ENCODE measurements at regions not wholly inside any gene's neighbourhood (a gene's known extent, or its start where the extent isn't known, plus 50 kb on each side); places are given as distances from the start of the nearest gene placed in this dataset.
A peak's percentile ranks its signal among the peaks of the same experiment; 100 is the strongest.

DNA sequence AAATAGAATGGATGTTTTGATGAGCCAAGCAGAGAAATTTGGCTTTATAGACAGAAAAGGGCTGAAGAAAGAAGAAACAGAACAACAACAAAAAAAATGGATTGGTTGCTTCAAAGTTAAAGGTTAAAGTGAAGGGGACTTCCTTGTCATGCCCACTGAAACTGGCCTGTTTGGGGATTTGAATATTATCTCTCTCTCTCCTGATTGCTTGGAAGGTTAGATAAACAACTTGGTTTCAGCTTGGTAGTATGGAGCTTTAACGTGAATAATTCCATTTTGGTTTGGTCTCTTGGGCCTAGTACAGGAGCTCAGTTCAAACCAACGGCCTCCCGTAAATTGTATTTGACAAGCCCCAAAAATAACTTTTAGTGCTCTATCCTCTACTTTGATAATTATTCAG lies 70.8 kb upstream of the MBNL1 start:
- H3K36me3 ChIP-seq (ENCODE audit: control insufficient read depth, low read length): peaks cover 9% of the 10 kb centered on the region; the same call in 1 of the 2 replicates
- TF ChIP-seq, protein P1, sequence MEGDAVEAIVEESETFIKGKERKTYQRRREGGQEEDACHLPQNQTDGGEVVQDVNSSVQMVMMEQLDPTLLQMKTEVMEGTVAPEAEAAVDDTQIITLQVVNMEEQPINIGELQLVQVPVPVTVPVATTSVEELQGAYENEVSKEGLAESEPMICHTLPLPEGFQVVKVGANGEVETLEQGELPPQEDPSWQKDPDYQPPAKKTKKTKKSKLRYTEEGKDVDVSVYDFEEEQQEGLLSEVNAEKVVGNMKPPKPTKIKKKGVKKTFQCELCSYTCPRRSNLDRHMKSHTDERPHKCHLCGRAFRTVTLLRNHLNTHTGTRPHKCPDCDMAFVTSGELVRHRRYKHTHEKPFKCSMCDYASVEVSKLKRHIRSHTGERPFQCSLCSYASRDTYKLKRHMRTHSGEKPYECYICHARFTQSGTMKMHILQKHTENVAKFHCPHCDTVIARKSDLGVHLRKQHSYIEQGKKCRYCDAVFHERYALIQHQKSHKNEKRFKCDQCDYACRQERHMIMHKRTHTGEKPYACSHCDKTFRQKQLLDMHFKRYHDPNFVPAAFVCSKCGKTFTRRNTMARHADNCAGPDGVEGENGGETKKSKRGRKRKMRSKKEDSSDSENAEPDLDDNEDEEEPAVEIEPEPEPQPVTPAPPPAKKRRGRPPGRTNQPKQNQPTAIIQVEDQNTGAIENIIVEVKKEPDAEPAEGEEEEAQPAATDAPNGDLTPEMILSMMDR (IDR thresholded peaks at IDR 0.05; ENCODE audit: low read depth, low read length, poor library complexity, severe bottlenecking): no peak
- no peak for TF ChIP-seq EZH2phosphoT487 (IDR thresholded peaks at IDR 0.05; ENCODE audit: borderline replicate concordance, low read length)
- H3K79me2 ChIP-seq (ENCODE audit: control insufficient read depth, low read length): no peaks in the 10 kb centered on the region; the same call in 1 of the 2 replicates
- no peaks in the 10 kb centered on the region for H3K9me2 ChIP-seq (replicated peaks; ENCODE audit: control insufficient read depth, low read length)
- H3F3A ChIP-seq (ENCODE audit: control insufficient read depth, insufficient read depth): peaks cover 25% of the 10 kb centered on the region; the same call in 1 of the 2 replicates
- peaks cover 98% of the 10 kb centered on the region for H3K4me1 ChIP-seq (ENCODE audit: control insufficient read depth, low read length)
- H3K27ac ChIP-seq (ENCODE audit: low read depth, low read length): peak overlapping the region; percentile 86
- H3K4me2 ChIP-seq (ENCODE audit: low read length): peak overlapping the region; percentile 81
- no peaks in the 10 kb centered on the region for H3K9me3 ChIP-seq (ENCODE audit: control insufficient read depth, insufficient read depth, low read length)
- H3K27me3 ChIP-seq (ENCODE audit: control insufficient read depth, low read length): no peaks in the 10 kb centered on the region
- H4K20me1 ChIP-seq (ENCODE audit: control insufficient read depth, insufficient read depth, low read depth, low read length): no peaks in the 10 kb centered on the region
- H3K4me3 ChIP-seq (ENCODE audit: low read length): peak overlapping the region; percentile 58

DNA sequence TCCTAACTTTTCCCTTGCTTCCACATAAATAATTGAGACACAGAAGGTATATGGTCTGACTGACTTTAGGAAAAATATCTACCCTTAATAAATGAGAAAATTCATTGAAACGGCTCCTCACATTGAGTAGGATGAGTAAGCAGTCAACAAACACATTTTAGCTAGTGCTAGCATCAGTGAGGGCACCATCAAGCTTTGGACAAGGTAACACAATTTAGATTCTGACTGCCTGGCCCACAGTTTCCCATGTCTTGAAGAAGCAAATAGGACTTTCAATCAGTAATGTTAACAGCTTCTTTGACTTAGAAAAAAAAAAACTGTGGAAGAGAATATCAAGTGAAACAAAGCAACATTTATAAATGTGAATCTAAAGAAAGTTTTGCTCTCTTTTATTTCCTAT lies 70.1 kb upstream of the MBNL1 start:
- peaks cover 98% of the 10 kb centered on the region for H3K4me1 ChIP-seq (ENCODE audit: control insufficient read depth, low read length)
- H4K20me1 ChIP-seq (ENCODE audit: control insufficient read depth, insufficient read depth, low read depth, low read length): no peaks in the 10 kb centered on the region
- no peak for TF ChIP-seq EZH2phosphoT487 (IDR thresholded peaks at IDR 0.05; ENCODE audit: borderline replicate concordance, low read length)
- TF ChIP-seq, protein P1 (IDR thresholded peaks at IDR 0.05; ENCODE audit: low read depth, low read length, poor library complexity, severe bottlenecking): no peak
- peak overlapping the region; percentile 81 for H3K4me2 ChIP-seq (ENCODE audit: low read length)
- H3K9me2 ChIP-seq (replicated peaks; ENCODE audit: control insufficient read depth, low read length): no peaks in the 10 kb centered on the region
- peaks cover 23% of the 10 kb centered on the region; the same call in 1 of the 2 replicates for H3F3A ChIP-seq (ENCODE audit: control insufficient read depth, insufficient read depth)
- H3K36me3 ChIP-seq (ENCODE audit: control insufficient read depth, low read length): peaks cover 9% of the 10 kb centered on the region; the same call in 1 of the 2 replicates
- H3K27me3 ChIP-seq (ENCODE audit: control insufficient read depth, low read length): no peaks in the 10 kb centered on the region
- H3K79me2 ChIP-seq (ENCODE audit: control insufficient read depth, low read length): no peaks in the 10 kb centered on the region; the same call in 1 of the 2 replicates
- no peaks in the 10 kb centered on the region for H3K9me3 ChIP-seq (ENCODE audit: control insufficient read depth, insufficient read depth, low read length)
- H3K4me3 ChIP-seq (ENCODE audit: low read length): peak overlapping the region; percentile 58
- peak overlapping the region; percentile 86 for H3K27ac ChIP-seq (ENCODE audit: low read depth, low read length)

DNA sequence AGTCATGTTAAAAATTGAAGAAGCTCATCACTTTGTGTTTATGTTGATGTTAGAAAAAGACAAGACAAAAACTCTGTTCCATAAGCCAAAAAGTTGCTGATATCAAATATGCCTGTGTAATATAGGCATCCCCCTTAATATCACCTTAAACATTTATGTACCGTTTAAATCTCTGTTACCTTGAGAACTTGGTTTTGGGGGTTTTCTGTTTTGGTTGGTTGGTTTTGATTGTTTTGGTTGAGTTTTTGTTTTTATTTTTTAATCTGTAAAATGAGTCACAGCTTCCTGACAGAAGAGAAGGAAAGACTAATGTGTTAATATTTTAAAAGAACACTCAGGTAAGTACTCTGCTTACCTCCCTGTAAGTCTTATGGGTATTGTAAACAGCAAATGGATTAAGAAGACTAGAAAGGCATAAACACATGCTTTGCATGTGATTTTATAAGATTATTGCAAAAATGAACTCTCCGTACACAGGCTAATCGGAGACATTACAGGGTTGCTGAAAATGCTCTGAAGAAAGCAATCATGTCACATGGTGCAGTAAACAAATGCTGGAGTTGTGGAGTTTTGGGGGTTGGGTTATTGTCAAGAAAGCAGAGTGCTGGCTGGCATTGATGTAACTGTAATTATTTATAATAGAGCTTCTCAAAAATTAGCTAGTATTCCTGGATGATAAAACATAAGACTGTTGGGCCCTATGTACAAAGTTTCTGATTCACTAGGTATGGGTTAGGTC lies 69.5 kb upstream of the MBNL1 start:
- H3F3A ChIP-seq (ENCODE audit: control insufficient read depth, insufficient read depth): peaks cover 23% of the 10 kb centered on the region
- peaks cover 100% of the 10 kb centered on the region for H3K4me1 ChIP-seq (ENCODE audit: control insufficient read depth, low read length)
- H3K9me3 ChIP-seq (ENCODE audit: control insufficient read depth, insufficient read depth, low read length): no peaks in the 10 kb centered on the region
- peak overlapping the region; percentile 81 for H3K4me2 ChIP-seq (ENCODE audit: low read length)
- no peaks in the 10 kb centered on the region for H3K9me2 ChIP-seq (replicated peaks; ENCODE audit: control insufficient read depth, low read length)
- peak overlapping the region; percentile 58 for H3K4me3 ChIP-seq (ENCODE audit: low read length)
- H3K79me2 ChIP-seq (ENCODE audit: control insufficient read depth, low read length): no peaks in the 10 kb centered on the region; the same call in 1 of the 2 replicates
- no peaks in the 10 kb centered on the region for H4K20me1 ChIP-seq (ENCODE audit: control insufficient read depth, insufficient read depth, low read depth, low read length)
- peaks cover 9% of the 10 kb centered on the region; the same call in 1 of the 2 replicates for H3K36me3 ChIP-seq (ENCODE audit: control insufficient read depth, low read length)
- no peak for TF ChIP-seq EZH2phosphoT487 (IDR thresholded peaks at IDR 0.05; ENCODE audit: borderline replicate concordance, low read length)
- TF ChIP-seq, protein P1 (IDR thresholded peaks at IDR 0.05; ENCODE audit: low read depth, low read length, poor library complexity, severe bottlenecking): no peak
- no peaks in the 10 kb centered on the region for H3K27me3 ChIP-seq (ENCODE audit: control insufficient read depth, low read length)
- peak overlapping the region; percentile 86 for H3K27ac ChIP-seq (ENCODE audit: low read depth, low read length)
